ENCODE measurements at regions not wholly inside any gene's neighbourhood (a gene's known extent, or its start where the extent isn't known, plus 50 kb on each side); places are given as distances from the start of the nearest gene placed in this dataset.

GRCh38 chr6:150694889-150695288 is 95.2 kb downstream of the PLEKHG1 start:
- Histone ChIP-seq H4K8ac (ENCODE audit: extremely low read depth, insufficient read depth, low read length) (no peak overlapping the region), H3K18ac (ENCODE audit: extremely low read depth, low read length) (no peak overlapping the region), H4K91ac (replicated peaks; ENCODE audit: insufficient read length, low read length) (no peak overlapping the region), H3K56ac (replicated peaks; ENCODE audit: insufficient read length, low read depth, low read length) (no peak overlapping the region), H3K9ac (replicated peaks in 1 of 4; ENCODE audit: extremely low read depth in 1 of 4, low read depth in 3 of 4, low read length in 3 of 4) (no peak overlapping the region), H3K14ac (ENCODE audit: insufficient read length) (no peak overlapping the region), H2AFZ (ENCODE audit: low read length) (no peak overlapping the region), H3K27ac (ENCODE audit: low read depth, low read length) (no peak overlapping the region), H3K4ac (replicated peaks; ENCODE audit: insufficient read length, low read depth, low read length) (no peak overlapping the region), H3K23me2 (ENCODE audit: low read depth, low read length) (no peaks in the 10 kb centered on the region), H3K9me3 (ENCODE audit: insufficient read depth in 2 of 2, low read depth in 1 of 2, low read length in 1 of 2) (no peaks in the 10 kb centered on the region), H2BK15ac (ENCODE audit: low read length) (no peak overlapping the region), H2BK120ac (replicated peaks; ENCODE audit: low read depth, low read length) (no peak overlapping the region), H3K36me3 (ENCODE audit: control insufficient read depth in 2 of 4, insufficient read depth in 4 of 4, low read length in 3 of 4) (no peaks in the 10 kb centered on the region), H3K79me1 (ENCODE audit: low read depth, low read length) (no peaks in the 10 kb centered on the region), H3K23ac (ENCODE audit: insufficient read length) (no peak overlapping the region), H4K20me1 (replicated peaks in 1 of 2; ENCODE audit: control insufficient read depth in 1 of 2, insufficient read depth in 2 of 2, low read length in 2 of 2) (no peaks in the 10 kb centered on the region), H3K79me2 (ENCODE audit: control insufficient read depth in 1 of 2, insufficient read depth in 2 of 2, low read length in 2 of 2) (no peaks in the 10 kb centered on the region), H2BK20ac (ENCODE audit: low read length) (no peak overlapping the region), H3K4me1 (replicated peaks in 1 of 4; ENCODE audit: control insufficient read depth in 3 of 4, insufficient read depth in 4 of 4, low read length in 3 of 4) (no peaks in the 10 kb centered on the region), H3K27me3 (replicated peaks in 1 of 4; ENCODE audit: control insufficient read depth in 3 of 4, extremely low read depth in 1 of 4, insufficient read depth in 3 of 4, low read length in 3 of 4) (no peaks in the 10 kb centered on the region; a peak in 1 of 7 replicates), H3K4me2 (ENCODE audit: insufficient read depth in 1 of 2, low read depth in 2 of 2, low read length in 2 of 2) (no peak overlapping the region), H2BK5ac (ENCODE audit: low read depth, low read length) (no peak overlapping the region), H2AK5ac (ENCODE audit: low read depth, low read length) (no peak overlapping the region), H4K5ac (ENCODE audit: insufficient read length, low read depth, low read length) (no peak overlapping the region), H3K4me3 (ENCODE audit: extremely low read depth in 1 of 4, insufficient read depth in 2 of 4, low read depth in 3 of 4, low read length in 4 of 4) (no peak overlapping the region), H2BK12ac (ENCODE audit: low read depth, low read length) (no peak overlapping the region)
- ChIA-PET CTCF (ENCODE audit: partially characterized antibody) (interaction anchor here (0.8 to 3.9 kb wide), 8 partner anchors 9 to 277 kb away, joined by 3 to 29 read pairs (median 3); no protein-coding TSS in a partner anchor), POLR2A (ENCODE audit: partially characterized antibody) (no interaction called here)
- DNase-seq (ENCODE audit: low read depth in 1 of 2, low spot score in 2 of 2) (no peak), FAIRE-seq (no peak)
- TF ChIP-seq POLR2AphosphoS5 (IDR thresholded peaks at IDR 0.05; ENCODE audit: low read depth, low read length) (no peak), KDM1A (IDR thresholded peaks at IDR 0.05; ENCODE audit: borderline replicate concordance, low read length) (no peak), CBX8 (IDR thresholded peaks at IDR 0.05; ENCODE audit: borderline replicate concordance, low read depth, low read length) (no peak), EGR1 (IDR thresholded peaks at IDR 0.05; ENCODE audit: borderline replicate concordance, low read depth, low read length) (no peak), RAD21 (IDR thresholded peaks at IDR 0.05 in 1 of 2, conservative IDR thresholded peaks at IDR 0.05 in 1 of 2; ENCODE audit: low read depth in 2 of 2, low read length in 2 of 2) (no peak), SIN3A (conservative IDR thresholded peaks at IDR 0.05 in 1 of 2, IDR thresholded peaks at IDR 0.05 in 1 of 2; ENCODE audit: low read depth in 1 of 2, low read length in 2 of 2) (no peak), JUN (IDR thresholded peaks at IDR 0.05; ENCODE audit: low read depth, low read length) (no peak), NRF1 (IDR thresholded peaks at IDR 0.05; ENCODE audit: low read depth, low read length) (no peak), SP1 (IDR thresholded peaks at IDR 0.05; ENCODE audit: low read depth, low read length) (no peak), TCF12 (IDR thresholded peaks at IDR 0.05; ENCODE audit: low read depth, low read length) (no peak), CTBP2 (IDR thresholded peaks at IDR 0.05; ENCODE audit: borderline replicate concordance, insufficient read depth, insufficient read length, low read length) (no peak), SRF (IDR thresholded peaks at IDR 0.05; ENCODE audit: low read depth, low read length) (no peak), RXRA (IDR thresholded peaks at IDR 0.05; ENCODE audit: insufficient read depth, low read depth, low read length) (no peak), SP2 (IDR thresholded peaks at IDR 0.05; ENCODE audit: low read length) (no peak), EZH2 (IDR thresholded peaks at IDR 0.05; ENCODE audit: low read depth, low read length, severe bottlenecking) (no peak)

Measured in H1 (cell line).